ENCODE measurements at regions not wholly inside any gene's neighbourhood (a gene's known extent, or its start where the extent isn't known, plus 50 kb on each side); places are given as distances from the start of the nearest gene placed in this dataset.

DNA sequence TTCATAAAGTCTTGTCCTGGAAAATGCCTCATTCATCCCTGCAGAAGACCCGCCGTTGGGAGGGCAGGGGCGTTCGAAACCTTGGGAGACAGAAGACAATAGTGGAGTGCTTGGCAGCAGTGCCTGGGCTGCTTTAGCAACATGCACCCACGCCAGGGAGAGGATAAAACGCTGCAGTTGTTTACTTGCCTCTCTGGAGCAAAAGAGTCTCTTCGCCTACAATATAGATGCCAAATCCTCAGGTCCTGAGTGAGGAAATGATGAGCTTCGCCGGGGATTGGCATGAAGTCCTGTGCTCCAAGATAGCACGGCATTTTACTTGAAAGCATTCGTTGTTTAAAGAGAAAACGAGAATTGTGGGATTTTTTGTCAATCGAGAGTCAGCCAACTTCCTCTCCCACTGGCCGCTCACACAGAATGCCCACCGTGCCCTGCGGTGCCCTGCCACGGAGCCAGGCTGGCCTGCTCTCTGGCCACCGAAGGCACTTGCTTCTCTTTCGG lies 152.5 kb upstream of the POU3F3 start:
- TF ChIP-seq, protein P1, sequence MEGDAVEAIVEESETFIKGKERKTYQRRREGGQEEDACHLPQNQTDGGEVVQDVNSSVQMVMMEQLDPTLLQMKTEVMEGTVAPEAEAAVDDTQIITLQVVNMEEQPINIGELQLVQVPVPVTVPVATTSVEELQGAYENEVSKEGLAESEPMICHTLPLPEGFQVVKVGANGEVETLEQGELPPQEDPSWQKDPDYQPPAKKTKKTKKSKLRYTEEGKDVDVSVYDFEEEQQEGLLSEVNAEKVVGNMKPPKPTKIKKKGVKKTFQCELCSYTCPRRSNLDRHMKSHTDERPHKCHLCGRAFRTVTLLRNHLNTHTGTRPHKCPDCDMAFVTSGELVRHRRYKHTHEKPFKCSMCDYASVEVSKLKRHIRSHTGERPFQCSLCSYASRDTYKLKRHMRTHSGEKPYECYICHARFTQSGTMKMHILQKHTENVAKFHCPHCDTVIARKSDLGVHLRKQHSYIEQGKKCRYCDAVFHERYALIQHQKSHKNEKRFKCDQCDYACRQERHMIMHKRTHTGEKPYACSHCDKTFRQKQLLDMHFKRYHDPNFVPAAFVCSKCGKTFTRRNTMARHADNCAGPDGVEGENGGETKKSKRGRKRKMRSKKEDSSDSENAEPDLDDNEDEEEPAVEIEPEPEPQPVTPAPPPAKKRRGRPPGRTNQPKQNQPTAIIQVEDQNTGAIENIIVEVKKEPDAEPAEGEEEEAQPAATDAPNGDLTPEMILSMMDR (IDR thresholded peaks at IDR 0.05; ENCODE audit: insufficient read depth, low read length, poor library complexity, severe bottlenecking) = no peak
- TF ChIP-seq EZH2phosphoT487 (conservative IDR thresholded peaks at IDR 0.05; ENCODE audit: low read length) = no peak
